GM18511 (cell line): ENCODE measurements at regions not wholly inside any gene's neighbourhood (a gene's known extent, or its start where the extent isn't known, plus 50 kb on each side); places are given as distances from the start of the nearest gene placed in this dataset.

Experiments used
- ATAC-seq: cut with Tn5 transposase; IDR thresholded peaks from one replicate; pipeline ENCODE4 v1.9.1; 2021; ENCODE audit warnings: mild to moderate bottlenecking, moderate library complexity; ENCODE audit not compliant: unreplicated experiment

GRCh38 chr2:59938181-59938580, 615.3 kb downstream of the BCL11A start:
- no peak for ATAC-seq

GRCh38 chr2:59936048-59936447, 617.4 kb downstream of the BCL11A start:
- ATAC-seq, result no peak

GRCh38 chr2:59935005-59935404, 618.4 kb downstream of the BCL11A start:
- ATAC-seq, result no peak

- ATAC-seq, result no peak
Observed at GRCh38 chr2:59933948-59934347, 619.5 kb downstream of the BCL11A start.

GRCh38 chr2:59932341-59932740, 621.1 kb downstream of the BCL11A start:
- ATAC-seq, result no peak

GRCh38 chr2:59930430-59930829, 623.0 kb downstream of the BCL11A start:
- no peak for ATAC-seq

- ATAC-seq, result no peak
Observed at GRCh38 chr2:59926731-59927130, 626.7 kb downstream of the BCL11A start.

GRCh38 chr2:59925321-59925720, 628.1 kb downstream of the BCL11A start:
- no peak for ATAC-seq

- ATAC-seq, result no peak
Observed at GRCh38 chr2:59924346-59924745, 629.1 kb downstream of the BCL11A start.

GRCh38 chr2:59922450-59922849, 631.0 kb downstream of the BCL11A start:
- ATAC-seq, result no peak

- ATAC-seq, result no peak
Observed at GRCh38 chr2:59921743-59922142, 631.7 kb downstream of the BCL11A start.

GRCh38 chr2:59920961-59921360, 632.5 kb downstream of the BCL11A start:
- no peak for ATAC-seq

- ATAC-seq, result no peak
Observed at GRCh38 chr2:59920307-59920706, 633.1 kb downstream of the BCL11A start.

GRCh38 chr2:59919579-59919978, 633.9 kb downstream of the BCL11A start:
- no peak for ATAC-seq

- ATAC-seq, result no peak
Observed at GRCh38 chr2:59912042-59912441, 641.4 kb downstream of the BCL11A start.

- no peak for ATAC-seq
Observed at GRCh38 chr2:59910166-59910565, 643.3 kb downstream of the BCL11A start.

GRCh38 chr2:59909147-59909546, 644.3 kb downstream of the BCL11A start:
- ATAC-seq, result no peak

GRCh38 chr2:59905731-59906130, 647.7 kb downstream of the BCL11A start:
- ATAC-seq, result no peak

GRCh38 chr2:59903994-59904544, 649.4 kb downstream of the BCL11A start:
- ATAC-seq, result no peak

GRCh38 chr2:59900728-59901452, 652.6 kb downstream of the BCL11A start:
- ATAC-seq, result no peak

- no peak for ATAC-seq
Observed at GRCh38 chr2:59899692-59900091, 653.8 kb downstream of the BCL11A start.

- ATAC-seq, result no peak
Observed at GRCh38 chr2:59896499-59897245, 656.8 kb downstream of the BCL11A start.
